Ammon's horn (tissue), 1 donor: ENCODE measurements at regions not wholly inside any gene's neighbourhood (a gene's known extent, or its start where the extent isn't known, plus 50 kb on each side); places are given as distances from the start of the nearest gene placed in this dataset.
"Not testable (repeated sequence)": the region's sequence is repeated elsewhere in the genome, so short reads cannot be mapped to it uniquely, and the experiment has no call there.

ENCODE experiments used
- DNase-seq: peaks from one replicate; pipeline ENCODE4 v3.0.0-alpha.2; 2016; ENCODE audit warnings: low spot score

DNA sequence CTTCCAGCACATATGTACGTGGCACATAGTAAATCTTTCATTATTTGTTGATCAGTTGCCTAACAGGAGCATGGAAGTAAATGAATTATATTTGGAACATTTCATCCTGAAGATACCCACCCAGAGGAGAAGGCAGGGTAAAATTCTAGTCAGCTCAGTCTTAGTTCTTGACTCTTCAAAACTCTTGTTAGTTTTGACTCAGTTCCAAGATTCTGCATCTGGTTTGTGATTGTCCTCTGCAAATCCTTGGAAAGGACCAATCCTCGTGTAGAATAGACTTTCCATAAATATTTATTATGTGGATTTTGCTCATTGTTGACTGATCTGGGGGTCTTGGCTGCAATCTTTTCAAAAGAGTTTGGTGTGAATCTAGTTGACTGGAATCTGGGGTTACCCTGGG is 257.5 kb upstream of the FAT1 start:
- no peak for DNase-seq

DNA sequence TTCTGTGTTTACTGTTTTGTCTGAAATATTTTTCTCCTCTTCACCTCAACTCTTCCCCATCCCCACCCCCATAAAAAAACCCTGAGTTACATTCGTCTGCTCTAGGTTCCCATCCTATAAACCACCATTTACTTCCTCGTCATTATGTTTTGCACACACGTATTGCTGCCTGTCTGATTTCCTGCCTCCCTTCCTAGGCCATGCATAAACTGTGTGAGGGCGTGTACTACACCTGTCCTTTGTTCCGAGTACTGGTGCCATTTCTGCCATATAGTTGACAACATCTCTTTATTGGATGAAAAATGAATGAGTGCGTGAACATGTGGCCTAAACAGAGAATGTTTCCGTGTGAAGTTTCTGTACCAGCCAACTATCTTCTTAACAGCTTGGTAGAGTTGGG is 258.5 kb upstream of the FAT1 start:
- no peak for DNase-seq

DNA sequence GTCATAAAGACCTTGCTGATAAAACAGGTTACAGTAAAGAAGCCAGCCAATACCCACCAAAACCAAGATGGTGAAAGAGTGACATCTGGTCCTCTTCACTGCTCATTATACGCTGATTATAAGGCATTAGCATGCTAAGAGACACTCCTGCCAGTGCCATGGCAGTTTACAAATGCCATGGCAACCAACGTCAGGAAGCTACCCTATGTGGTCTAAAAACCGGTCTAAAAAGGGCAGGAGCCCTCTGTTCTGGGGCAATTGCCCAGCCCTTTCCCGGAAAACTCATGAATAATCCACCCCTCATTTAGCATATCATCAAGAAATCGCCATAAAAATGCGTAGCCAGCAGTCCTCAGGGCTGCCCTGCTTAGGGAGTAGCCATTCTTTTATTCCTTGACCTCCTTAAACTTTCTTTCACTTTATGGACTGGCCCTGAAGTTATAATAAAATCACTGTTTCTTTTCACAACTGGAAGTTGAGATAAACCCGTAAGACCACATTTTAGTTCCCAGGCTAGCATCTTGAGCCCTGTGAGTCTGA is 260.5 kb upstream of the FAT1 start:
- no peak for DNase-seq

DNA sequence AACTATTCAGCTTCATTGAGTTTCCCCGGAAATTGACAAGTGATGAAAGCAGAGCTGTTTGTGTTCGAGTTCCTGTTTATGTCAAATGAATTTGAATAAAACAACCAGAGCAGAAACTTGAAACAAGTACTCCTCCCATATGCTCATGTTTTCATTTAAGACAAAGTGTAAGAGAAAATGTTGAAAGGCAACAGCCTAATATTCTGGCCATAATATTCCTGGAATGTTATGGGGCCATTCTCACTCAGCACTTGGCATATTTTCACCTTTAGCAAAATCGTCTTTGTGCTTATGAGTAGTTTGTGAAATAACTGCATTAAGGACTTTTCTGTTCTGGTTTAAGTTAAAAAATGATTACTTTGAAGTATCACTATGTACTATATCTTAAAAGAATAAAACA is 276.0 kb upstream of the FAT1 start:
- no peak for DNase-seq

DNA sequence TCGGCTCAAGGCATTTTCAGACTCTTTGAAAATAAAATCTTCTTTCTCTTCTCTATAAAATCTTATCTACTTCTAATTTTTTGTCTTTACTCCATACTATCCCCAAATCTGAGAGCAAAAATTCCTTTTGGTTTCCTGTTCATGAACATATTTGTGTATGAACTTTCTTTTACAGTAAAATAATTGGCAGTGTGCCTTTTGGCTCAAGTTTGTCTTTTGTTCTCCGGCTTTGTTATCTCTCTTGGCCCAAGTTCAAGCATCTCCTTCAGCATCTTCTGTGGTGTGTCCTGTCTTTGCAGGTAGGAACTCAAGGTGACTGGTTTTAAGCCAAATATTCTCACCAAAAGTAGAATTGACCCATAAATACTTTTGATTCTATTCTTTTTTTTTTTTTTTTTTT is 276.6 kb upstream of the FAT1 start:
- no peak for DNase-seq

DNA sequence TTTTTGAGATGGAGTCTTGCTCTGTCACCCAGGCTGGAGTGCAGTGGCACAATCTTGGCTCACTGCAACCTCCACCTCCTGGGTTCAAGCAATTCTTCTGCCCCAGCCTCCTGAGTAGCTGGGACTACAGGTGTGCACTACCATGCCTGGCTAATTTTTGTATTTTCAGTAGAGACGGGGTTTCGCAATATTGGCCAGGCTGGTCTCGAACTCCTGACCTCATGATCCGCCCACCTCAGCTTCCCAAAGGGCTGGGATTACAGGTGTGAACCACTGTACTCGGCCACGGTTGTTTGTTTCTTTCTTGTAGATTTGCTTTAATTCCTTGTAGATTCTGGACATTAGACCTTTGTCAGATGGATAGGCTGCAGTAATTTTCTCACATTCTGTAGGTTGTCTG is 278.5 kb upstream of the FAT1 start:
- DNase-seq = not testable (repeated sequence)

DNA sequence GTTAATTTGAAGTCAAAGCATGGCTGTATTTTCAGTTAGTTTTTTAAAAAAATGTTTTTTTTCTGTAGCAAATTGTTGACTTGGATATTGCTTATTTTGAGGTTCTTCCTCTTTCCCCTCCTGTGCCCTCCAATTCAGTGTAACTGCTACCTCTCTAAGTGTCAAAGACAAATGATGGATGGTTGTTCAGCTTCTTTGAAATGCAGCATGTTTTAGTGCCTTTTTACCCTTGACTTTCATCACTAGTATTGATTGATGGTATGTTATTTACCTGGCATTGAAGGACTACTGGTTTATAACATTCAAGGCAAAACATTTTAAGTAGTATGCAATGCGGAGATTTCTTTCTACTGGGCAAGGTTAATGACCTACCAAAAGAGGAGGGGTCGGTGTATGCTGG is 281.0 kb upstream of the FAT1 start:
- DNase-seq = no peak

DNA sequence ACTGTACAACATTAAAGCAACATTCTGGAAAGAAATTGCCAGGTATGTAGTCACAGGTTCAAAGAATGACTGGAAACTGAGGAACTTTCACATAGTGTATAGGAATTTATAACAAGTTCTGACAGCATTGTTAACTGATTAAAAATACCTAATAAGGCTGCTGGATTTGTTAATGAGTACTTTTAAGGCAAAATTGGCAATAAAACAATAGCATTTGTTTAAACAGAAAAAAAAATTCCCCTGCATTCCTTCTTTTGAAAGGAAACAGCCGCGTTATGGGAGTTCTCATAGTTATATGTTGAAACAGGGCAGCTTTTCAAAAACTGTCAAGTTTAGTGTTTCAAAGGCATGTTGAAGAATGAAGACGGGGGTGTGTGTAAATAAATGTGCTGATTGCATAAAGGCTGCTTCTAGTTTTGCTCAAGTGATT is 282.5 kb upstream of the FAT1 start:
- no peak for DNase-seq

DNA sequence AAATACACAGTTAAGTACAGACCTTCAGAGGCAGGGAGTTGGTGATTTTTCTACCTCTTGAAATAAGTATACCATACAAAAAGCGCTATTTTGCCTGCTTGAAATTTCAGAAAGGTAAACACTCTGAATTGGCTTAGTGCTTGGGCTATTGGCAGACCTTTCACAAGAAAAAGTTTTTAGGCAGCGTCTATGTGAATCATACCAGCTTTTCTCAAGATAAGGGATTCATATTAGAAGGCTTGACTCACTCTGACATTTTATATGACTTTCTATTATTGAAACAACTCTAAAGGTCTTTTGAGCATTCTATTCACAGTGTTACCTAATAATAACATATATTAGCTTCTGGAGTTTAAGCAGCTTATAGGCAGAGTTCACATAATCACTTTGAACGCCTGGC is 286.4 kb upstream of the FAT1 start:
- no peak for DNase-seq

DNA sequence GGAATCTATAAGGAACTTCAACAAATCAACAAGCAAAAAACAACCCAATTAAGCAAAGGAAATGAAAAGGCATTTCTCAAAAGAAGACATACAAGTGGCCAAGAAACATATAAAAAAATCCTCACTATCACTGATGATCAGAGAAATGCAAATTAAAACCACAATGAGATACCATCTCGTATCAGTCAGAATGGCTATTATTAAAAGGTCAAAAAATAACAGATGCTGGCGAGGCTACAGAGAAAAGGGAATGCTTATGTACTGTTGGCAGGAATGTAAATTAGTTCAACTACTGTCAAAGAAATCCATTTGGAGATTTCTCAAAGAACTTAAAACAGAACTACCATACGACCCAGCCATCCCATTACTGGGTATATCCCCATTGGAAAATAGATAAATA is 292.4 kb upstream of the FAT1 start:
- no peak for DNase-seq

DNA sequence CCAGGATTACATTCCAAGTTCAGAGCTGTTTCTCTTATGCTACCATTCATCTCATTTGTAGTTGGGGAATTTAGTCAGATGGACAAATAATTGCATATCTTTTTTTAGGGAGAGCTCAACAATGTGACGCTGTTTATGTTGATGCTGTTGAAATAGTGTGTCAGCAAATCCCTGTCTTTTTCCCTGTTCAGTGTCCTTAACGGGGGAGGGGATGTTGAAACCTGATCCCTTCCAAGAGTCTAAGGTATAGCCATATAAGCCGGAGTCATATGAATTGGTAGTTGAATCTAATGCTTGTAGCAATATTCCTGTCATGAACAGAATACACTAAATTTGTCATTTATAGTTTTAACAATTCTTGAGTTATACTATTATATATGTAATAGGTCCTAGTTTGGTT is 293.5 kb upstream of the FAT1 start:
- no peak for DNase-seq

DNA sequence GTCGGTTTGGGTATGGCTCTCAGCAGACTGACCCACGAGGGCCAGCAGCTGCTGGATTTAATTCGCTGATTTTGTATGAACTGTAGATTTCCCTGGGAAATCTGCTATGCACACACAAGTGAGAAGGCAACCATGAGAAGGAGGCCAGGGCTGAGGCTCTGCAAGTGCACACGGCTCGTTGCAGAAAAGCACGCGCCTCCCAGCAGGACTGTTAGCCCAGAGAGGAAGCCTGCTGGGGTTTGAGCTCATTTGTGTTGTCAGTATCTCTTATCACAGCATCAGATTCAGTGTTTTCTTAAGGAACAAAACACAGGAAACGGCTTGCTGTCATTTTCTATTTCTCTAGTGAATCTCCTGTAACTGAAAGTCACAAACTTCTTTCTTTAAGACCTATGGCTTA is 296.2 kb upstream of the FAT1 start:
- DNase-seq = no peak

DNA sequence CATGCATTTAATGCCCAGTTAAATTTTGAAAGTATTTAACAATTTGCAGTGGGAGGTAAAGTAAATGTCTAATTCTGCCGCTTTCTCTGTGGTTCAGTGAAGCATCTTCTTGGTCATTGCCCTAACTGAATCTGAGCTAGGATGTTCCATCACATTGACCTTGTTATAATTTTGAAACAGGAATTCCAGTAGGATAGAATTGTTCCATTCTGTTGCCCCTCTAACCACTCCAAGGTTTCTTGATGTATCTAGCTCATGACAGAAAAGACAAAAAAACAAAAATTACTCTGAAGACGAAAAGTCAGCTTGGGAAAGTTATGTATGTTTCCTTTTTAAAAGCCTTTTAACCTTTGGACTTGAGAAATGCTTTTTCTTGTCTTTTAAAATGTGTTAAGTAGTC is 297.0 kb upstream of the FAT1 start:
- no peak for DNase-seq

DNA sequence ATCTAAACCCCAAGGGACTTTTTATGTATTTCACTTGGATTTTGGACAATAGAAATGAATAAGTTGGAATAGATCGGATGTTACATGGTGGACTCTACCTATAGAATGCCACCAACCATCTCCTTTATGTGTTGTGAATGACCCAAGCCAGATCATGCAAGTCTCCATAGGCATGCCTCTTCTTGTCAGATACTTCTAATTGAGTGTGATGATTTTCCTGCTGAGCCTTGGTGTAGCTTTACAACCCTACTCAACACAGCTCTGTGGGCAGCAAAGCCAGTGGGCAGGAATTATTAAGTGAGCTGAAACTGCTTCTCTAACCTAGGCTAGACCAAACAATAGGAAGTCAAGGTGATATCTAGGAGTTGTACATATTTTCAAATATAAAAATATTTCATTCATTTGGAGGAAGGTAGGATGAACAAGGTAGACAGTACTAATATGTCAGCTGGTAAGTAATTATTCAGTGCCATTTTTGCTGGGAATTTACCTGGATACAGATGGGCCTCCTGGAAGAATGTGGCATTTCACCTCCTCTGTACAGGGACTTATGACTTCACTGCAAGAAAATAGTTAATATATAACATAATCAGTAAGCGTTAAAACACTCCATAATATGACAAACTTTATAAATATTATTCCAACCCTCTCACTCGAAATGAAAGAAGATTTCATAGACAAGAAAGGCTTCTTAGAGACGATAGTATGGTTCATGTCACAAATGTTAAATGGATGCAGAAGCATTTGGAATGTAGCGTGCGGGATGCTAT is 298.0 kb upstream of the FAT1 start:
- no peak for DNase-seq

DNA sequence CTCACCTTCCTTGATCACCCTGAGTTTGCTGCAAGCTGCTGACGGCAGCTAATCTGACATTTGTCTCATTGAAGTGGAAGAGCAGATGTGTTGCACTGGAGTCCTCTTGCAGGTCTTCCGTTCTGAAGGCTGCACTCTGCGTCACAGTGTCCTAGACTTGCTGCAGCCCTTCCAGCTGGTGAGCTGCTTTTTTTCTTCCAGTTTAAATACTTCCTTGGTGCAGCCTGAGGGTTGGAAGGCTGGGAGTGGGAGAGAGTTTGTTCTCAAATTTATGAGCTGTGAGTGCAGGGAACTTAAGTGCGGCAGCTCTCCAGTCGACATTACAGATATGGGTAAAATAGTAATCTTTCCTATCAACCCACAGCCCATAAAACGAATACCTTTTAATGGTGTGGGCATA is 303.6 kb upstream of the FAT1 start:
- no peak for DNase-seq

DNA sequence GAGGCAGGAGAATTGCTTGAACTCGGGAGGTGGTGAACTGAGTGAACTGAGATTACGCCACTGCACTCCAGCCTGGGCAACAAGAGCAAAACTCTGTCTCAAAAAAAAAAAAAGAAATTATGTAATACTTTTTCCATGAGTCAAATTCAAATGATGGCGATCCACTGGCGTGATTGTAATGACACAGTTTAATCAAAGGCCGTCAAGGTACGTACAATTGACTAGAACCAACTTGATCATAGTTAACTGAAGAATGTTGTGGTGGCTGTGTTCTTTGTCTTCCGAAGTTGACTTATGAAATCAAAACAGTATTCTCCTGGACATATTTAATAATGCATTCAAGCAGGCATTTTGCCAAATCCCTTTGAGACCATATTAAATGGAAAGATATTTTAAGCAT is 318.6 kb upstream of the FAT1 start:
- no peak for DNase-seq

DNA sequence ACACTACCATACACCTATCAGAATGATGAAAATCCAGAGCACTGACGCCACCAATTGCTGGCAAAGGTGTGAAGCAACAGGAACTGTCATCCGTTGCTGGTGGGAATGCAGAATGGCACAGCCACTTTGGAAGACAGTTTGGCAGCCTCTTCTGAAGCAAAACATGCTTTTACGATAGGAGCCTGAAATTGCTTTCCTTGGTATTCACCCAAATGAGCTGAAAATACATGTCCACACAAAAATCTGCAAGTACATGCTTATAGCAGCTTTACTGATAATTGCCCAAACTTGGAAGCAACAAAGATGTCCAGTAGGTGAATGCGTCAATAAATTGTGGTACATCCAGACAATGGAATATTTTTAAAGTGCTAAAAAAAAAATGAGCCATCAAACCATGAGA is 322.8 kb upstream of the FAT1 start:
- DNase-seq = no peak

DNA sequence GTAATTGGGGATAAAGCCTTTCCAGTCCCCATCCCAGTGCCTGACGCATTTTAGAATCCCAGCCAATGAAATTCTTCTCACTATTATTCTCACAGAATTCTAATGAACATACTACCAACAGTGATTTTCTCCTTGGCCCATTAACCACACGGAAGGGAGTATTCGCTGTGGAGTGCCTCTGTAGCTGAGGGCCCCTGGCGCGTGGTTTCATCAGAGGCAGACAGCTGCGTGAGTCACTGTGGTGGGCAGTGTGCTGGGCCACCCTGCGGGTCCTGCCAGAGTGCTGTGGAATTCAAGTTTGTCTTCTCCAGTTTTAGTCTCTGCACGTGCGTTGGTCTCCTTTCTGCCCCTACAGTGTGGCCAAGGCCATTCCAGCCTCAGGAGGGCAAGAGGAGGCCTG is 335.4 kb upstream of the FAT1 start:
- no peak for DNase-seq

DNA sequence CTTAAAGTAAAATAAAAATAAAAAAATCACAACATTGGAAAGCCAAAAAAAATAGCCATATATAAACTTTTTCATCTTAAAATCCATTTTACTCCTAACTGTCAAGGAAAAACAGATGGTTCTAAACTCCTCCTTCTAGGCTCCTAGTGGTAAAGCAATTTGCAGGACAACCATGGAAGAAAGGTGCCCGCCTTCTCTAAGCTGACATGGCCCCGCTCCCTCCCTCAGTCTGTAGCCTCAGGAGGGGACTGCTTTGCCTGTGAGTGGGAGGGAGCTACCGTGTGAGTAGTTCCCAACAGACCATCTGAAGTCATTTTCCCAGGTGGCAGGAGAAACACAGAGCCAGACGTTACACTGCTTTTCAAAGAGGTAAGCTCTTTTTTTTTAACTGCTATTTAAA is 336.2 kb upstream of the FAT1 start:
- DNase-seq = no peak

DNA sequence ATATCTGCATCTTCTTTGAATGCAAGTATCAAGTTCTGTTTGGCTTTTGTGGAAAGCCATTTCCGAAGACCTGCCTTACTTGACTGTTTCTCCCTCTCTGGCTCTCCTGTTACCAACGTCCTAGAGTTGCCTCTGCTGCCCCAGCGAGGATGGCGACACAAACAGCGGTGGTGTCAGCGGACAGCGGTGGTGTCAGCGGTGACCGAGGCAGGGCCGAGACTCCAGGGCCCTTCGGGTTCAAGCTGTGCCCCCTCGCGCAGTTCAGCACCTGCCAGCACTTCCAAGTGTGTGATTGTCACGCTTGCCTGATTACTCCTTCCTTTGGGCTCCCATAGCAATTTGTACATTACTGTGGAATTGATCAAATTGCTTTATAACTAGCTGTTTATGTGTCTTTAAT is 336.9 kb upstream of the FAT1 start:
- DNase-seq = no peak

DNA sequence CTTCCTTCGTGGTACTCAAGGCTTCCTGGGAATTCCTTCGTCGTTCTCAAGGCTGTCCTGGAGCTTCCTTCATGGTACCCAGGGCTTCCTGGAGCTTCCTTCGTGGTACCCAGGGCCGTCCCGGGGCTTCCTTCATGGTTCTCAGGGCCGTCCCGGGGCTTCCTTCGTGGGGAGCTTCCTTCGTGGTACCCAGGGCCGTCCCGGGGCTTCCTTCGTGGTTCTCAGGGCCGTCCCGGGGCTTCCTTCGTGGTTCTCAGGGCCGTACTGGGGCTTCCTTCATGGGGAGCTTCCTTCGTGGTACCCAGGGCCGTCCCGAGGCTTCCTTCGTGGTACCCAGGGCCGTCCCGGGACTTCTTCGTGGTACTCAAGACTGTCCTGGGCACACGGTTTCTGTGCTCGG is 339.6 kb upstream of the FAT1 start:
- DNase-seq = no peak

DNA sequence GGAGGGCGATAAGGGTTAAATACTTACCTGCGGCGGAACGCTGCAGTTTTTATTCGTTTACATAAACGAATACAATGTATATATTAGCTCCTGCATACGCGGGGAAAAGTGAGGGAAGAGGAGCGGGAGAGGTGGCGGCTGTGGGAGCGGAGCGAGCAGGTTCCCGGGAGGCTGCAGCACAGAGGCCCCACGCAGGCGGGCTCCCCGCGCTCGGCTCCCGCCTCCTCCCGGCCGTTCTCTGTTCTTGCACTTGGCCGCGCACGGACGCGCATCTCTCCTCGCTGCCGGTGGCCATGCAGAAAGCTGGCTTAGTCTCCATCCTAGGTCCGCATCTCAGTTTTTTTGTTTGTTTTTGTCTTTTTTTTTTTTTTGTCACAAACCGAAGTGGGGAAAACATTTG is 340.4 kb upstream of the FAT1 start:
- no peak for DNase-seq

DNA sequence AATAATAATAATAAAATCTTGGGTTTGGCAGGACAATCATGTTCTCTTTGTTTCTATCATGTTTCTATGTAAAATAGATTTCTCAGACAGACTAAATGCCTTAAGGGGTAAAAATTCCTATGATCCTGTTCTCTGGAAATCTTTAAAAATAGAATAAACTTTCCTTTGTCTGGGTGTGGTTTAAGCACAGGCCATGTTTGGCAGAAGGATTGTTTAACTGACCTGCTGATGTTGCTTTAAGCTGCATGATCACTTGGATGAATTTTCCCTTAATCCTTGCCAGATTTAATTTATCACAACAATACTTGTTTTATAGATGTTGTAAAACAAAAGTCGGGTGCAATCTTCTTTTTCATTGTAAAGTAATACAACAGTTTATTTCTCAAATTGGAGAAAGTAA is 341.7 kb upstream of the FAT1 start:
- DNase-seq = no peak

DNA sequence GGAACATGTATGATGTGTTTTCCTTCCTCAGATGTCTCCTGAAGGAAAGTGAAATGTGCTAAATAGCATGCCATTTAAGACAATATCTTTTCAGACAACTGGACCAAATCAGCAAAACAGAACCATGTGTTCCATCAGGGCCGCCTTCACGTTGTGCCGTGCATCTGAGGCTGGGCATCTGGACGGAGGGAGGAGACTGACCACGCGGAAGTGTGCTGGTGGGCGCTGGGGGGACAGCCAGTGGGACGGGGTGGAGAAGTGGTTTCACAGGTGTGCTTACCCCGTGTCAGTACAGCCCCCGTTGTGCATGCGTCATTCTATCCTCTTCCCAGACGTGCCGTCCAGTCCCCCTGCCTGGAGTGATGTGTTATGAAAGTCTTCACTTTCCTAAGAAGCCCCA is 342.1 kb upstream of the FAT1 start:
- DNase-seq = no peak
